ENCODE measurements at regions not wholly inside any gene's neighbourhood (a gene's known extent, or its start where the extent isn't known, plus 50 kb on each side); places are given as distances from the start of the nearest gene placed in this dataset.
"Not testable (repeated sequence)": the region's sequence is repeated elsewhere in the genome, so short reads cannot be mapped to it uniquely, and the experiment has no call there.

DNA sequence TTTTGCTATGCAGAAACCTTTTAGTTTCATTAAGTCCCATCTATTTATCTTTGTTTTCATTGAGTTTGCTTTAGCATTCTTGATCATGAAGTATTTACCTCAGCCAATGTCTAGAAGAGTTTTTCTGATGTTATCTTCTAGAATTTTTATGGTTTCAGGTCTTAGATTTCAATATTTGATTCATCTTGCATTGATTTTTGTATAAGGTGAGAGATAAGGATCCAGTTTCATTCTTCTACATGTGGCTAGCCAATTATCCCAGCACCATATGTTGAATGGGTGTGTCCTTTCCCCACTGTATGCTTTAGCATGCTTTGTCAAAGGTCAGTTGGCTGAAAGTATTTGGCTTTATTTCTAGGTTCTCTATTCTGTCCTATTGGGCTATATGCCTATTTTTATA lies 395.2 kb downstream of the HGF start:
- TF ChIP-seq, protein P1, sequence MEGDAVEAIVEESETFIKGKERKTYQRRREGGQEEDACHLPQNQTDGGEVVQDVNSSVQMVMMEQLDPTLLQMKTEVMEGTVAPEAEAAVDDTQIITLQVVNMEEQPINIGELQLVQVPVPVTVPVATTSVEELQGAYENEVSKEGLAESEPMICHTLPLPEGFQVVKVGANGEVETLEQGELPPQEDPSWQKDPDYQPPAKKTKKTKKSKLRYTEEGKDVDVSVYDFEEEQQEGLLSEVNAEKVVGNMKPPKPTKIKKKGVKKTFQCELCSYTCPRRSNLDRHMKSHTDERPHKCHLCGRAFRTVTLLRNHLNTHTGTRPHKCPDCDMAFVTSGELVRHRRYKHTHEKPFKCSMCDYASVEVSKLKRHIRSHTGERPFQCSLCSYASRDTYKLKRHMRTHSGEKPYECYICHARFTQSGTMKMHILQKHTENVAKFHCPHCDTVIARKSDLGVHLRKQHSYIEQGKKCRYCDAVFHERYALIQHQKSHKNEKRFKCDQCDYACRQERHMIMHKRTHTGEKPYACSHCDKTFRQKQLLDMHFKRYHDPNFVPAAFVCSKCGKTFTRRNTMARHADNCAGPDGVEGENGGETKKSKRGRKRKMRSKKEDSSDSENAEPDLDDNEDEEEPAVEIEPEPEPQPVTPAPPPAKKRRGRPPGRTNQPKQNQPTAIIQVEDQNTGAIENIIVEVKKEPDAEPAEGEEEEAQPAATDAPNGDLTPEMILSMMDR (IDR thresholded peaks at IDR 0.05) = not testable (repeated sequence)
- TF ChIP-seq POLR2AphosphoS5, POLR2A (IDR thresholded peaks at IDR 0.05): not testable (repeated sequence)
